ENCODE measurements at regions not wholly inside any gene's neighbourhood (a gene's known extent, or its start where the extent isn't known, plus 50 kb on each side); places are given as distances from the start of the nearest gene placed in this dataset.

GRCh38 chr6:141986457-141986856, 146.3 kb upstream of the GJE1 start:
- no peak for DNase-seq (ENCODE audit: low spot score)
- TF ChIP-seq EZH2 (IDR thresholded peaks at IDR 0.05; ENCODE audit: borderline replicate concordance, low read depth, low read length, poor library complexity, severe bottlenecking) (no peak), CTCF (conservative IDR thresholded peaks at IDR 0.05; ENCODE audit: low read depth, low read length) (no peak)
- intact Hi-C loops (cut with micrococcal nuclease; ENCODE audit: unreplicated experiment), result loop anchor here (5.0 kb wide), 1 partner anchor 221 kb away; no protein-coding TSS in a partner anchor
- no peak overlapping the region for H3K4me3 ChIP-seq (ENCODE audit: low read depth, low read length, poor library complexity, severe bottlenecking)
- no peak overlapping the region for H3K27ac ChIP-seq (ENCODE audit: low read depth, low read length, poor library complexity, severe bottlenecking)
- BruUV-seq (replicated peaks), result no TSS peak
- POLR2A ChIA-PET (ENCODE audit: low non-redundant PET), result no interaction called here
- CTCF ChIA-PET, result no interaction called here
- no peaks in the 10 kb centered on the region for H3K36me3 ChIP-seq (ENCODE audit: insufficient read depth, low read length, poor library complexity, severe bottlenecking)
- no peaks in the 10 kb centered on the region for H3K4me1 ChIP-seq (ENCODE audit: insufficient read depth, low read length, poor library complexity, severe bottlenecking)
- no peaks in the 10 kb centered on the region for H3K9me3 ChIP-seq (ENCODE audit: low read depth, low read length, poor library complexity, severe bottlenecking)
- no peaks in the 10 kb centered on the region for H3K27me3 ChIP-seq (replicated peaks; ENCODE audit: insufficient read depth, low read depth, low read length, poor library complexity)

- no peaks in the 10 kb centered on the region for H3K4me1 ChIP-seq (ENCODE audit: insufficient read depth, low read length, poor library complexity, severe bottlenecking)
- no peak overlapping the region for H3K27ac ChIP-seq (ENCODE audit: low read depth, low read length, poor library complexity, severe bottlenecking)
- H3K4me3 ChIP-seq (ENCODE audit: low read depth, low read length, poor library complexity, severe bottlenecking), result no peak overlapping the region
- CTCF ChIA-PET, result no interaction called here
- BruUV-seq (replicated peaks), result no TSS peak
- no peak for DNase-seq (ENCODE audit: low spot score)
- H3K9me3 ChIP-seq (ENCODE audit: low read depth, low read length, poor library complexity, severe bottlenecking), result no peaks in the 10 kb centered on the region
- TF ChIP-seq CTCF (conservative IDR thresholded peaks at IDR 0.05; ENCODE audit: low read depth, low read length), result no peak
- TF ChIP-seq EZH2 (IDR thresholded peaks at IDR 0.05; ENCODE audit: borderline replicate concordance, low read depth, low read length, poor library complexity, severe bottlenecking), result no peak
- POLR2A ChIA-PET (ENCODE audit: low non-redundant PET), result no interaction called here
- H3K36me3 ChIP-seq (ENCODE audit: insufficient read depth, low read length, poor library complexity, severe bottlenecking), result no peaks in the 10 kb centered on the region
- no peaks in the 10 kb centered on the region for H3K27me3 ChIP-seq (replicated peaks; ENCODE audit: insufficient read depth, low read depth, low read length, poor library complexity)
- intact Hi-C loops (cut with micrococcal nuclease; ENCODE audit: unreplicated experiment), result no loop called here
These were observed 151.5 kb upstream of the GJE1 start for GRCh38 chr6:141981190-141981589.

- POLR2A ChIA-PET (ENCODE audit: low non-redundant PET), result no interaction called here
- no TSS peak for BruUV-seq (replicated peaks)
- no peaks in the 10 kb centered on the region for H3K27me3 ChIP-seq (replicated peaks; ENCODE audit: insufficient read depth, low read depth, low read length, poor library complexity)
- H3K4me3 ChIP-seq (ENCODE audit: low read depth, low read length, poor library complexity, severe bottlenecking), result no peak overlapping the region
- no peaks in the 10 kb centered on the region for H3K36me3 ChIP-seq (ENCODE audit: insufficient read depth, low read length, poor library complexity, severe bottlenecking)
- CTCF ChIA-PET, result no interaction called here
- no peaks in the 10 kb centered on the region for H3K9me3 ChIP-seq (ENCODE audit: low read depth, low read length, poor library complexity, severe bottlenecking)
- DNase-seq (ENCODE audit: low spot score), result no peak
- no peak for TF ChIP-seq EZH2 (IDR thresholded peaks at IDR 0.05; ENCODE audit: borderline replicate concordance, low read depth, low read length, poor library complexity, severe bottlenecking)
- TF ChIP-seq CTCF (conservative IDR thresholded peaks at IDR 0.05; ENCODE audit: low read depth, low read length), result no peak
- H3K27ac ChIP-seq (ENCODE audit: low read depth, low read length, poor library complexity, severe bottlenecking), result no peak overlapping the region
- H3K4me1 ChIP-seq (ENCODE audit: insufficient read depth, low read length, poor library complexity, severe bottlenecking), result no peaks in the 10 kb centered on the region
- intact Hi-C loops (cut with micrococcal nuclease; ENCODE audit: unreplicated experiment), result no loop called here
These were observed 154.9 kb upstream of the GJE1 start for GRCh38 chr6:141977782-141978181.

Measured in A673 (cell line).